Transverse colon (tissue), 4 donors: ENCODE measurements at regions not wholly inside any gene's neighbourhood (a gene's known extent, or its start where the extent isn't known, plus 50 kb on each side); places are given as distances from the start of the nearest gene placed in this dataset.

Experiments
- CTCF ChIP-seq, 5 experiments: fragments of 200-600 bp in 3 of 5; fragments of 450-650 bp in 2 of 5; sonication (generic) in 3 of 5; IDR thresholded peaks; 1 replicate in 2 of 5; 2 replicates in 3 of 5; pipeline ENCODE4 v1.5.1; 2016 to 2017; ENCODE audit warnings: antibody characterized with exemption in 5 of 5, inconsistent platforms in 3 of 5, mild to moderate bottlenecking in 2 of 5, moderate library complexity in 1 of 5
- EP300 ChIP-seq: sonication (generic); formaldehyde crosslinking; IDR thresholded peaks from one replicate; pipeline ENCODE4 v1.6.1; 2017; ENCODE audit warnings: antibody characterized with exemption, low read depth
- POLR2A ChIP-seq: fragments of 450-650 bp; IDR thresholded peaks from one replicate; pipeline ENCODE4 v1.6.1; 2016; ENCODE audit warnings: antibody characterized with exemption, mild to moderate bottlenecking, moderate library complexity
- POLR2AphosphoS5 ChIP-seq, 3 donors: sonication (generic); formaldehyde crosslinking; IDR thresholded peaks; one replicate each; pipeline ENCODE4 v1.6.1; 2016; ENCODE audit warnings: antibody characterized with exemption in 3 of 3

GRCh38 chr5:99034336-99034735 lies 105.5 kb upstream of the CHD1 start:
- TF ChIP-seq POLR2A, result no peak
- TF ChIP-seq CTCF (IDR thresholded peaks at IDR 0.05), result no peak
- peak in 1 of 3 donors; percentile 15 for TF ChIP-seq POLR2AphosphoS5 (IDR thresholded peaks at IDR 0.05)
- no peak for TF ChIP-seq EP300
